SHP77 treated with DMSO at 0.1 percent for 48 hours (cell line): ENCODE measurements at regions not wholly inside any gene's neighbourhood (a gene's known extent, or its start where the extent isn't known, plus 50 kb on each side); places are given as distances from the start of the nearest gene placed in this dataset.

ENCODE experiments used
- DNase-seq: peaks from one replicate; lab custom pipeline; 2025; lab: John Stamatoyannopoulos, UW

- no peak for DNase-seq
Observed at GRCh38 chr12:29043069-29043468, 106.0 kb upstream of the FAR2 start.

GRCh38 chr12:29044799-29045198 lies 104.3 kb upstream of the FAR2 start:
- no peak for DNase-seq

- DNase-seq, result no peak
Observed at GRCh38 chr12:29048787-29049186, 100.3 kb upstream of the FAR2 start.

GRCh38 chr12:29050503-29050902 lies 98.6 kb upstream of the FAR2 start:
- no peak for DNase-seq

- no peak for DNase-seq
Observed at GRCh38 chr12:29051221-29051620, 97.9 kb upstream of the FAR2 start.

GRCh38 chr12:29053567-29053966 lies 95.5 kb upstream of the FAR2 start:
- no peak for DNase-seq

- no peak for DNase-seq
Observed at GRCh38 chr12:29054858-29055663, 94.0 kb upstream of the FAR2 start.

GRCh38 chr12:29066011-29066588 lies 83.0 kb upstream of the FAR2 start:
- no peak for DNase-seq

- no peak for DNase-seq
Observed at GRCh38 chr12:29067430-29067829, 81.6 kb upstream of the FAR2 start.

- DNase-seq, result no peak
Observed at GRCh38 chr12:29070309-29070708, 78.8 kb upstream of the FAR2 start.

- no peak for DNase-seq
Observed at GRCh38 chr12:29071099-29071498, 78.0 kb upstream of the FAR2 start.

GRCh38 chr12:29072631-29073030 lies 76.4 kb upstream of the FAR2 start:
- no peak for DNase-seq

GRCh38 chr12:29073631-29074239 lies 75.3 kb upstream of the FAR2 start:
- peak; percentile 32 for DNase-seq

GRCh38 chr12:29081101-29081500 lies 68.0 kb upstream of the FAR2 start:
- no peak for DNase-seq

GRCh38 chr12:29082522-29082921 lies 66.6 kb upstream of the FAR2 start:
- no peak for DNase-seq

GRCh38 chr12:29086325-29087271 lies 62.5 kb upstream of the FAR2 start:
- DNase-seq, result no peak

GRCh38 chr12:29088611-29089219 lies 60.4 kb upstream of the FAR2 start:
- no peak for DNase-seq
